ENCODE measurements at regions not wholly inside any gene's neighbourhood (a gene's known extent, or its start where the extent isn't known, plus 50 kb on each side); places are given as distances from the start of the nearest gene placed in this dataset.

- H3K4me2 ChIP-seq: no peak overlapping the region
- WGBS (ENCODE audit: low lambda C conversion rate, missing lambda C conversion rate): 77% methylated on average over 35 of the region's 35 CpGs
Measured at GRCh38 chr9:135260221-135261180, 173.0 kb downstream of the OLFM1 start.

DNA sequence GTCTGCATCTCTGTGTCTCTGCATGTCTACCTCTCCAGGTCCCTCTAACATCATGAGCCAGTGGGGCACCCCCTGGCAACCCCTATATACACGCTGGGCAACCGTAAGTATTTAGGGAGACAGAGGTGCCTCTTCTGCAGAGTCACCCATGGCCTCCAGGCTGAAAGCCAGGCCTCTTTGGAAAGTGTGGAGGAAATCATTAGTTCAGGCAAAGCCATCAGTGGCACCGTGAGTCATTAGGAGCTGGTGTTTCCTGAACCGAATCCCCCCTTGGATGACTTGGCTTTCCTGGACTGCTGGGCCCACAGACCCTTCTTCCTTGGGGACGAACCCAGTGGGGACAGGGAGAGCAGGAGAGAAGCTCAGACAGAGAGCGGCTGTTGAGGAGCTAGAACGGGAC, 174.8 kb downstream of the OLFM1 start:
- Histone ChIP-seq H3K36me3 (replicated peaks; ENCODE audit: insufficient read depth, low read depth) (no peaks in the 10 kb centered on the region), H4K20me1 (ENCODE audit: insufficient read depth, poor library complexity, severe bottlenecking) (no peaks in the 10 kb centered on the region), H3K27ac (no peak overlapping the region), H2AFZ (no peak overlapping the region), H3K4me3 (no peak overlapping the region), H3K79me2 (no peaks in the 10 kb centered on the region), H3K9me2 (replicated peaks; ENCODE audit: insufficient read depth) (no peaks in the 10 kb centered on the region), H3K4me1 (ENCODE audit: insufficient read depth) (no peaks in the 10 kb centered on the region), H3K27me3 (peaks cover 6% of the 10 kb centered on the region), H3K4me2 (no peak overlapping the region), H3K9me3 (ENCODE audit: low read depth) (no peaks in the 10 kb centered on the region)
- WGBS (ENCODE audit: low lambda C conversion rate, missing lambda C conversion rate): 88% methylated on average over 7 of the region's 7 CpGs
- no peak for TF ChIP-seq EZH2phosphoT487 (IDR thresholded peaks at IDR 0.05; ENCODE audit: low read depth, severe bottlenecking, unreplicated experiment)
- TF ChIP-seq EZH2 (IDR thresholded peaks at IDR 0.05; ENCODE audit: borderline replicate concordance): no peak
- TF ChIP-seq, protein P1, sequence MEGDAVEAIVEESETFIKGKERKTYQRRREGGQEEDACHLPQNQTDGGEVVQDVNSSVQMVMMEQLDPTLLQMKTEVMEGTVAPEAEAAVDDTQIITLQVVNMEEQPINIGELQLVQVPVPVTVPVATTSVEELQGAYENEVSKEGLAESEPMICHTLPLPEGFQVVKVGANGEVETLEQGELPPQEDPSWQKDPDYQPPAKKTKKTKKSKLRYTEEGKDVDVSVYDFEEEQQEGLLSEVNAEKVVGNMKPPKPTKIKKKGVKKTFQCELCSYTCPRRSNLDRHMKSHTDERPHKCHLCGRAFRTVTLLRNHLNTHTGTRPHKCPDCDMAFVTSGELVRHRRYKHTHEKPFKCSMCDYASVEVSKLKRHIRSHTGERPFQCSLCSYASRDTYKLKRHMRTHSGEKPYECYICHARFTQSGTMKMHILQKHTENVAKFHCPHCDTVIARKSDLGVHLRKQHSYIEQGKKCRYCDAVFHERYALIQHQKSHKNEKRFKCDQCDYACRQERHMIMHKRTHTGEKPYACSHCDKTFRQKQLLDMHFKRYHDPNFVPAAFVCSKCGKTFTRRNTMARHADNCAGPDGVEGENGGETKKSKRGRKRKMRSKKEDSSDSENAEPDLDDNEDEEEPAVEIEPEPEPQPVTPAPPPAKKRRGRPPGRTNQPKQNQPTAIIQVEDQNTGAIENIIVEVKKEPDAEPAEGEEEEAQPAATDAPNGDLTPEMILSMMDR (IDR thresholded peaks at IDR 0.05; ENCODE audit: poor library complexity): no peak
- no peak for DNase-seq (ENCODE audit: low spot score)

More at GRCh38 chr9:135260221-135261180, 173.0 kb downstream of the OLFM1 start:
- H3K36me3 ChIP-seq (replicated peaks; ENCODE audit: insufficient read depth, low read depth): no peaks in the 10 kb centered on the region
- H3K9me3 ChIP-seq (ENCODE audit: low read depth): no peaks in the 10 kb centered on the region
- DNase-seq (ENCODE audit: low spot score): no peak
- H3K27me3 ChIP-seq: peaks cover 6% of the 10 kb centered on the region
- TF ChIP-seq, protein P1 (IDR thresholded peaks at IDR 0.05; ENCODE audit: poor library complexity): no peak
- TF ChIP-seq EZH2 (IDR thresholded peaks at IDR 0.05; ENCODE audit: borderline replicate concordance) (no peak), EZH2phosphoT487 (IDR thresholded peaks at IDR 0.05; ENCODE audit: low read depth, severe bottlenecking, unreplicated experiment) (no peak)
- H3K79me2 ChIP-seq: no peaks in the 10 kb centered on the region
- H3K4me1 ChIP-seq (ENCODE audit: insufficient read depth): no peaks in the 10 kb centered on the region
- H3K9me2 ChIP-seq (replicated peaks; ENCODE audit: insufficient read depth): no peaks in the 10 kb centered on the region
- H2AFZ ChIP-seq: no peak overlapping the region
- H3K27ac ChIP-seq: no peak overlapping the region
- no peak overlapping the region for H3K4me3 ChIP-seq
- H4K20me1 ChIP-seq (ENCODE audit: insufficient read depth, poor library complexity, severe bottlenecking): no peaks in the 10 kb centered on the region

GRCh38 chr9:135263511-135263910, 176.0 kb downstream of the OLFM1 start:
- H2AFZ ChIP-seq: no peak overlapping the region
- H3K36me3 ChIP-seq (replicated peaks; ENCODE audit: insufficient read depth, low read depth): no peaks in the 10 kb centered on the region
- no peak overlapping the region for H3K4me2 ChIP-seq
- no peaks in the 10 kb centered on the region for H3K79me2 ChIP-seq
- H3K4me1 ChIP-seq (ENCODE audit: insufficient read depth): peaks cover 5% of the 10 kb centered on the region
- peaks cover 6% of the 10 kb centered on the region for H3K27me3 ChIP-seq
- no peak for TF ChIP-seq EZH2phosphoT487 (IDR thresholded peaks at IDR 0.05; ENCODE audit: low read depth, severe bottlenecking, unreplicated experiment)
- TF ChIP-seq, protein P1 (IDR thresholded peaks at IDR 0.05; ENCODE audit: poor library complexity): no peak
- TF ChIP-seq EZH2 (IDR thresholded peaks at IDR 0.05; ENCODE audit: borderline replicate concordance): no peak
- H3K9me3 ChIP-seq (ENCODE audit: low read depth): no peaks in the 10 kb centered on the region
- H3K4me3 ChIP-seq: no peak overlapping the region
- WGBS (ENCODE audit: low lambda C conversion rate, missing lambda C conversion rate): 94% methylated on average over 3 of the region's 5 CpGs
- no peak overlapping the region for H3K27ac ChIP-seq
- H3K9me2 ChIP-seq (replicated peaks; ENCODE audit: insufficient read depth): no peaks in the 10 kb centered on the region
- no peaks in the 10 kb centered on the region for H4K20me1 ChIP-seq (ENCODE audit: insufficient read depth, poor library complexity, severe bottlenecking)
- DNase-seq (ENCODE audit: low spot score): no peak
